ENCODE measurements at regions not wholly inside any gene's neighbourhood (a gene's known extent, or its start where the extent isn't known, plus 50 kb on each side); places are given as distances from the start of the nearest gene placed in this dataset.
"Not testable (repeated sequence)": the region's sequence is repeated elsewhere in the genome, so short reads cannot be mapped to it uniquely, and the experiment has no call there.

DNA sequence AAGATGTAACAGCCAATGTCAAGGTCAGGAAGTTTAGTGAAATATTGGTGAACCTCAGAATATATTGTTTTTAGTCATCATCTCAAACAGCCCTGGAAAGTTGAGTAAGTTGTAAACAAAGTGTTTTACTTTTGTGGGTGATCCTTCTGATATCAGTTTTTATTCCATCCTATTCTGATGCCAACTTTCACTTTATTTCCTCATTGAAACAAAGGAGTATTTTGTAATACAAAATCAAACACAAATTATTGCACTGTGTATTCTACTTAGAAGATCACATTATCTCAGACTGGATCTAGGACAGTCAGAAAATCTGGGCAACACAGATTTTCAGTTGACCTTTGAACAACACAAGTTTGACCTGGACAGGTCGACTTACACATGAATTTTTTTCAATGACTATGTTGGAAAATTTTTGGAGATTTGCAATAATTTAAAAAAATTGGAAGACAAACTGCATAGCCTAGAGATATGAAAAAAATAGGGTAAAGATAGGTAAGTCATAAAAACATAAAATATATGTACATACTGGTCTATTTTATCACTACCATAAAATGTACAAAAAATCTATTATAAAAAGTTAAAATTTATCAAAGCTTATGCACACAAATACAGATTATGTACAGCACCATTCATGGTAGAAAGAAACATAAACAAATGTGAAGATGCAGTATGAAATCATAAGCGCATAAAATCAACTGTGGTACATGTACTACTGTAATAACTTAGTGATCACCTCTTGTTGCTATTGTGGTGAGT lies 709.1 kb upstream of the FAM241A start:
- POLR2A ChIA-PET: no interaction called here
- no peak overlapping the region for H3K27ac Mint-ChIP-seq (ENCODE audit: unreplicated experiment)

DNA sequence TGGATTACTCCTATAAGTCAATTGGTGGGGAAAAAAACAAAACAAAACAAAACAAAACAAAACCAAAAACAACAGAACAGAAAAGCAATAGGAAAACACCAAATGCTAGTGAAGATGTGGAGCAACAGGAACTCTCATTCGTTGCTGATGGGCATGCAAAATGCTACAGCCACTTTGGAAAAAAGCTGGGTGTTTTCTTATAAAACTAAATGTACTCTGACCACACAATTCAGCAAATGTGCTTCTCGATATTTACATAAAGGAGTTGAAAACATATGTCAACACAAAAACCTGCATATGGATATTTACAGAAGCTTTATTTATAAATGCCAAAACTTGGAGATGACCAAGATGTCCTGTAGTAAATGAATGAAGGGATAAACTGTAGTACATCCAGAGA lies 703.6 kb upstream of the FAM241A start:
- Mint-ChIP-seq H3K4me3 (ENCODE audit: unreplicated experiment) (no peak overlapping the region), H3K27me3 (ENCODE audit: insufficient read depth, unreplicated experiment) (no peaks in the 10 kb centered on the region), H3K27ac (ENCODE audit: unreplicated experiment) (no peak overlapping the region)

More for the DNA sequence above, 709.1 kb upstream of the FAM241A start:
- H3K9me3 ChIP-seq: no peaks in the 10 kb centered on the region
- no peak for DNase-seq
- intact Hi-C loops (cut with micrococcal nuclease; ENCODE audit: unreplicated experiment): no loop called here
- Mint-ChIP-seq H3K36me3 (ENCODE audit: insufficient read depth, unreplicated experiment) (no peaks in the 10 kb centered on the region), H3K4me1 (ENCODE audit: low read depth, unreplicated experiment) (no peaks in the 10 kb centered on the region), H3K27me3 (ENCODE audit: insufficient read depth, unreplicated experiment) (peaks cover 2% of the 10 kb centered on the region), H3K4me3 (ENCODE audit: unreplicated experiment) (no peak overlapping the region), H3K9me3 (ENCODE audit: unreplicated experiment) (no peaks in the 10 kb centered on the region)
- H3K27me3 ChIP-seq (replicated peaks; ENCODE audit: control insufficient read depth, insufficient read depth, low read length): no peaks in the 10 kb centered on the region
- H3K4me1 ChIP-seq: no peaks in the 10 kb centered on the region
- no TSS peak for BruUV-seq (replicated peaks)
- CTCF ChIA-PET: no interaction called here
- no peaks in the 10 kb centered on the region for H3K36me3 ChIP-seq (ENCODE audit: control insufficient read depth, insufficient read depth, low read length)
- TF ChIP-seq, protein P1, sequence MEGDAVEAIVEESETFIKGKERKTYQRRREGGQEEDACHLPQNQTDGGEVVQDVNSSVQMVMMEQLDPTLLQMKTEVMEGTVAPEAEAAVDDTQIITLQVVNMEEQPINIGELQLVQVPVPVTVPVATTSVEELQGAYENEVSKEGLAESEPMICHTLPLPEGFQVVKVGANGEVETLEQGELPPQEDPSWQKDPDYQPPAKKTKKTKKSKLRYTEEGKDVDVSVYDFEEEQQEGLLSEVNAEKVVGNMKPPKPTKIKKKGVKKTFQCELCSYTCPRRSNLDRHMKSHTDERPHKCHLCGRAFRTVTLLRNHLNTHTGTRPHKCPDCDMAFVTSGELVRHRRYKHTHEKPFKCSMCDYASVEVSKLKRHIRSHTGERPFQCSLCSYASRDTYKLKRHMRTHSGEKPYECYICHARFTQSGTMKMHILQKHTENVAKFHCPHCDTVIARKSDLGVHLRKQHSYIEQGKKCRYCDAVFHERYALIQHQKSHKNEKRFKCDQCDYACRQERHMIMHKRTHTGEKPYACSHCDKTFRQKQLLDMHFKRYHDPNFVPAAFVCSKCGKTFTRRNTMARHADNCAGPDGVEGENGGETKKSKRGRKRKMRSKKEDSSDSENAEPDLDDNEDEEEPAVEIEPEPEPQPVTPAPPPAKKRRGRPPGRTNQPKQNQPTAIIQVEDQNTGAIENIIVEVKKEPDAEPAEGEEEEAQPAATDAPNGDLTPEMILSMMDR (IDR thresholded peaks at IDR 0.05; ENCODE audit: insufficient read depth in 1 of 2, low read depth in 1 of 2, low read length in 1 of 2, severe bottlenecking in 1 of 2, unreplicated experiment in 1 of 2): no peak
- no peak overlapping the region for H3K4me3 ChIP-seq (ENCODE audit: low read depth, low read length)

DNA sequence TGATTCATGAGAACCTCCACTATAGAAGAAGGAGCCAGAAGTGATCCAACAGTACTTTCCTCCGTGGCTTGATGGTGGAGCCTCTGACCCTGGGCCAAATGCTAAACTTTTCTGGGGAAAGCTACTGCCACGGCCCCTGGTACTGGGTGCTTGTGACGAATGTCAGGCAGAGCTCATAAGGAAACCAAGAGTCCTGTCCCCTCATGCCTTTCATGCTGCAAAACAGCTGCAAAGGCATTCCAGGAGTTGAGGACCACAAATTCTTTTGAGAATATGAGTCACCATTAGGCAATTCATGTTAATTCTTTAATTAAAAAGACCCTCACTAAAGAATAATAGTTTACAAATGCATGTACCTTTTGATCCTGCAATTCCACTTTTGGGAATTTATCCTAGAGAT lies 700.4 kb upstream of the FAM241A start:
- H3K4me3 ChIP-seq (ENCODE audit: low read depth, low read length); H3K4me1 ChIP-seq; intact Hi-C loops (cut with micrococcal nuclease; ENCODE audit: unreplicated experiment); H3K27me3 Mint-ChIP-seq (ENCODE audit: insufficient read depth, unreplicated experiment); H3K27me3 ChIP-seq (replicated peaks; ENCODE audit: control insufficient read depth, insufficient read depth, low read length); H3K4me3 Mint-ChIP-seq (ENCODE audit: unreplicated experiment); CTCF ChIA-PET; H3K27ac Mint-ChIP-seq (ENCODE audit: unreplicated experiment); DNase-seq; H3K36me3 ChIP-seq (ENCODE audit: control insufficient read depth, insufficient read depth, low read length); H3K36me3 Mint-ChIP-seq (ENCODE audit: insufficient read depth, unreplicated experiment); H3K9me3 Mint-ChIP-seq (ENCODE audit: unreplicated experiment); POLR2A ChIA-PET; H3K9me3 ChIP-seq; H3K4me1 Mint-ChIP-seq (ENCODE audit: low read depth, unreplicated experiment); BruUV-seq (replicated peaks): not testable (repeated sequence)

More for the DNA sequence above, 703.6 kb upstream of the FAM241A start:
- no TSS peak for BruUV-seq (replicated peaks)
- Histone ChIP-seq H3K4me3 (ENCODE audit: low read depth, low read length) (no peak overlapping the region), H3K9me3 (no peaks in the 10 kb centered on the region), H3K4me1 (no peaks in the 10 kb centered on the region), H3K36me3 (ENCODE audit: control insufficient read depth, insufficient read depth, low read length) (no peaks in the 10 kb centered on the region), H3K27me3 (replicated peaks; ENCODE audit: control insufficient read depth, insufficient read depth, low read length) (no peaks in the 10 kb centered on the region)
- POLR2A ChIA-PET: no interaction called here
- Mint-ChIP-seq H3K36me3 (ENCODE audit: insufficient read depth, unreplicated experiment) (no peaks in the 10 kb centered on the region), H3K9me3 (ENCODE audit: unreplicated experiment) (no peaks in the 10 kb centered on the region), H3K4me1 (ENCODE audit: low read depth, unreplicated experiment) (no peaks in the 10 kb centered on the region)
- intact Hi-C loops (cut with micrococcal nuclease; ENCODE audit: unreplicated experiment): no loop called here
- CTCF ChIA-PET: no interaction called here
- TF ChIP-seq, protein P1 (IDR thresholded peaks at IDR 0.05; ENCODE audit: insufficient read depth in 1 of 2, low read depth in 1 of 2, low read length in 1 of 2, severe bottlenecking in 1 of 2, unreplicated experiment in 1 of 2): no peak
- no peak for DNase-seq
